Astrocyte (in vitro differentiated cells and primary cell): ENCODE measurements at regions not wholly inside any gene's neighbourhood (a gene's known extent, or its start where the extent isn't known, plus 50 kb on each side); places are given as distances from the start of the nearest gene placed in this dataset.

ENCODE experiments used
- EZH2 ChIP-seq: IDR thresholded peaks from 2 replicates; pipeline ENCODE4 v1.6.1; 2012; ENCODE audit warnings: mild to moderate bottlenecking, low read length, inconsistent platforms; ENCODE audit not compliant: insufficient read depth
- TF ChIP-seq, protein P1 (sequence below): IDR thresholded peaks from 2 replicates; pipeline ENCODE4 v1.5.1; 2011; ENCODE audit warnings: low read depth, mild to moderate bottlenecking, inconsistent platforms, low read length, moderate library complexity; ENCODE audit not compliant: insufficient read depth

DNA sequence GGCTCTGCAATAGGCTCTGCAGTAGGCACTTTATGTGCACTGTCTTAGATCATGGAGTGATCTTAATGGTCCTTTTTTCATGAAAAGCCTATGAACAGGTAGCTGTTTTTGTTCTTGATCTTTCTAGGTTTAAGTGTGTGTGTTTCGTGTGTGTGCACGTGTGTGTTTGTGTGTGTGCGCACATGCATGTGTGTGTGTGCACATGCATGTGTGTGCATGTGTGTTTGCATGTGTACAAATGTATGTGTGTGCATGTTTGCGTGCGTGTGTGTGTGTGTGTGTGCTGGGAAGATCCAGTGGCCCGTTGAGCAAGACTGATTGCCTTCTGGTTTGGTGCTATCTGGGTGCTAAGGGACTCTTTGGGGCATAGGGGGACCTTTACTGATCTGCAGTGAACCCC lies 334.8 kb downstream of the GLRX3 start:
- TF ChIP-seq, protein P1, sequence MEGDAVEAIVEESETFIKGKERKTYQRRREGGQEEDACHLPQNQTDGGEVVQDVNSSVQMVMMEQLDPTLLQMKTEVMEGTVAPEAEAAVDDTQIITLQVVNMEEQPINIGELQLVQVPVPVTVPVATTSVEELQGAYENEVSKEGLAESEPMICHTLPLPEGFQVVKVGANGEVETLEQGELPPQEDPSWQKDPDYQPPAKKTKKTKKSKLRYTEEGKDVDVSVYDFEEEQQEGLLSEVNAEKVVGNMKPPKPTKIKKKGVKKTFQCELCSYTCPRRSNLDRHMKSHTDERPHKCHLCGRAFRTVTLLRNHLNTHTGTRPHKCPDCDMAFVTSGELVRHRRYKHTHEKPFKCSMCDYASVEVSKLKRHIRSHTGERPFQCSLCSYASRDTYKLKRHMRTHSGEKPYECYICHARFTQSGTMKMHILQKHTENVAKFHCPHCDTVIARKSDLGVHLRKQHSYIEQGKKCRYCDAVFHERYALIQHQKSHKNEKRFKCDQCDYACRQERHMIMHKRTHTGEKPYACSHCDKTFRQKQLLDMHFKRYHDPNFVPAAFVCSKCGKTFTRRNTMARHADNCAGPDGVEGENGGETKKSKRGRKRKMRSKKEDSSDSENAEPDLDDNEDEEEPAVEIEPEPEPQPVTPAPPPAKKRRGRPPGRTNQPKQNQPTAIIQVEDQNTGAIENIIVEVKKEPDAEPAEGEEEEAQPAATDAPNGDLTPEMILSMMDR: no peak
- no peak for TF ChIP-seq EZH2
